Nephron (organoid): ENCODE measurements at regions not wholly inside any gene's neighbourhood (a gene's known extent, or its start where the extent isn't known, plus 50 kb on each side); places are given as distances from the start of the nearest gene placed in this dataset.

ENCODE experiments used
- H3K27ac Mint-ChIP-seq, 3 experiments: 2 replicates each; pipeline ENCODE4 v1.8.0; 2020; ENCODE audit warnings: mixed read lengths in 3 of 3, mild to moderate bottlenecking in 2 of 3, moderate library complexity in 1 of 3
- H3K27me3 Mint-ChIP-seq: 2 replicates; pipeline ENCODE4 v1.8.0; 2021; ENCODE audit warnings: low read depth, mild to moderate bottlenecking, moderate library complexity, mixed read lengths
- H3K36me3 Mint-ChIP-seq: 2 replicates; pipeline ENCODE4 v1.8.0; 2020; ENCODE audit warnings: low read depth, mixed read lengths
- H3K4me1 Mint-ChIP-seq: 2 replicates; pipeline ENCODE4 v1.8.0; 2020; ENCODE audit warnings: mixed read lengths
- H3K4me3 Mint-ChIP-seq, 3 experiments: 2 replicates each; pipeline ENCODE4 v1.8.0; 2020; ENCODE audit warnings: mild to moderate bottlenecking in 3 of 3, mixed read lengths in 3 of 3, moderate library complexity in 2 of 3
- H3K9me3 Mint-ChIP-seq: 2 replicates; pipeline ENCODE4 v1.8.0; 2020; ENCODE audit warnings: mixed read lengths
- TF ChIP-seq, protein P1 (sequence below), 3 experiments: fragments of 200-600 bp; sonication (generic); IDR thresholded peaks; one replicate each; pipeline ENCODE4 v1.5.0; 2021; ENCODE audit warnings: antibody characterized with exemption in 3 of 3; ENCODE audit not compliant: unreplicated experiment in 3 of 3

- Mint-ChIP-seq H3K36me3 (no peaks in the 10 kb centered on the region), H3K27ac (peak overlapping the region; percentile 42 to 66 (median 61)), H3K4me1 (peaks cover 29% of the 10 kb centered on the region), H3K27me3 (no peaks in the 10 kb centered on the region), H3K4me3 (peak overlapping the region in 1 of 3 experiments; percentile 40), H3K9me3 (no peaks in the 10 kb centered on the region)
- TF ChIP-seq, protein P1, sequence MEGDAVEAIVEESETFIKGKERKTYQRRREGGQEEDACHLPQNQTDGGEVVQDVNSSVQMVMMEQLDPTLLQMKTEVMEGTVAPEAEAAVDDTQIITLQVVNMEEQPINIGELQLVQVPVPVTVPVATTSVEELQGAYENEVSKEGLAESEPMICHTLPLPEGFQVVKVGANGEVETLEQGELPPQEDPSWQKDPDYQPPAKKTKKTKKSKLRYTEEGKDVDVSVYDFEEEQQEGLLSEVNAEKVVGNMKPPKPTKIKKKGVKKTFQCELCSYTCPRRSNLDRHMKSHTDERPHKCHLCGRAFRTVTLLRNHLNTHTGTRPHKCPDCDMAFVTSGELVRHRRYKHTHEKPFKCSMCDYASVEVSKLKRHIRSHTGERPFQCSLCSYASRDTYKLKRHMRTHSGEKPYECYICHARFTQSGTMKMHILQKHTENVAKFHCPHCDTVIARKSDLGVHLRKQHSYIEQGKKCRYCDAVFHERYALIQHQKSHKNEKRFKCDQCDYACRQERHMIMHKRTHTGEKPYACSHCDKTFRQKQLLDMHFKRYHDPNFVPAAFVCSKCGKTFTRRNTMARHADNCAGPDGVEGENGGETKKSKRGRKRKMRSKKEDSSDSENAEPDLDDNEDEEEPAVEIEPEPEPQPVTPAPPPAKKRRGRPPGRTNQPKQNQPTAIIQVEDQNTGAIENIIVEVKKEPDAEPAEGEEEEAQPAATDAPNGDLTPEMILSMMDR (IDR thresholded peaks at IDR 0.05; ENCODE audit: unreplicated experiment in 3 of 3): no peak
These were observed 65.6 kb downstream of the UFM1 start for GRCh38 chr13:38415233-38415632.

GRCh38 chr13:38417241-38417640 lies 67.6 kb downstream of the UFM1 start:
- TF ChIP-seq, protein P1 (IDR thresholded peaks at IDR 0.05; ENCODE audit: unreplicated experiment in 3 of 3): no peak
- peaks cover 14% of the 10 kb centered on the region for H3K4me1 Mint-ChIP-seq
- H3K27ac Mint-ChIP-seq: peak overlapping the region in 1 of 3 experiments; percentile 61
- no peaks in the 10 kb centered on the region for H3K9me3 Mint-ChIP-seq
- no peaks in the 10 kb centered on the region for H3K27me3 Mint-ChIP-seq
- no peak overlapping the region for H3K4me3 Mint-ChIP-seq
- H3K36me3 Mint-ChIP-seq: no peaks in the 10 kb centered on the region

DNA sequence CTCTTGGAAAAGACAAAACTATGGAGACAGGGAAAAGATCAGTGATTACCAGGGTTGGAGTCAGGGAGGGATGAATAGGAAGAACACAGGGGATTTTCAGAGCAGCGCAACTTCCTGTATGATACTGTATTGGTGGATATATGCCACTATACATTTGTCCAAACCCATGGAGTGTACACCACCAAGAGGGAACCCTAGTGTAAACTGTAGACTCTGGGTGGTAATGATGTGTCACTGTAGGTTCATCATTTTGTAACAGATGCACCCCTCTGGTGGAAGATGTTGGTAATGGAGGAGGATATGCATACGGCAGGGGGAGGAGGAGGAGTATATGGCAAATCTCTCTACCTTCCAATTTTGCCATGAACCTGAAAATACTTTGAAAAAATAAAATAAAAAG lies 68.1 kb downstream of the UFM1 start:
- H3K9me3 Mint-ChIP-seq: no peaks in the 10 kb centered on the region
- no peak overlapping the region for H3K4me3 Mint-ChIP-seq
- peak overlapping the region in 1 of 3 experiments; percentile 61 for H3K27ac Mint-ChIP-seq
- no peaks in the 10 kb centered on the region for H3K27me3 Mint-ChIP-seq
- TF ChIP-seq, protein P1 (IDR thresholded peaks at IDR 0.05; ENCODE audit: unreplicated experiment in 3 of 3): peak in 2 of 3 experiments; percentile 12 to 13
- peaks cover 9% of the 10 kb centered on the region for H3K4me1 Mint-ChIP-seq
- no peaks in the 10 kb centered on the region for H3K36me3 Mint-ChIP-seq

GRCh38 chr13:38418286-38418685 lies 68.6 kb downstream of the UFM1 start:
- no peak overlapping the region for H3K27ac Mint-ChIP-seq

GRCh38 chr13:38419312-38419873 lies 69.7 kb downstream of the UFM1 start:
- TF ChIP-seq, protein P1 (IDR thresholded peaks at IDR 0.05; ENCODE audit: unreplicated experiment in 3 of 3): no peak
- Mint-ChIP-seq H3K4me1 (peaks cover 8% of the 10 kb centered on the region), H3K4me3 (no peak overlapping the region), H3K27ac (no peak overlapping the region), H3K9me3 (no peaks in the 10 kb centered on the region), H3K36me3 (no peaks in the 10 kb centered on the region), H3K27me3 (no peaks in the 10 kb centered on the region)

More at GRCh38 chr13:38418286-38418685, 68.6 kb downstream of the UFM1 start:
- TF ChIP-seq, protein P1 (IDR thresholded peaks at IDR 0.05; ENCODE audit: unreplicated experiment in 3 of 3): no peak
- Mint-ChIP-seq H3K4me3 (no peak overlapping the region), H3K36me3 (no peaks in the 10 kb centered on the region), H3K27me3 (no peaks in the 10 kb centered on the region), H3K4me1 (peaks cover 8% of the 10 kb centered on the region), H3K9me3 (no peaks in the 10 kb centered on the region)
